ENCODE measurements at regions not wholly inside any gene's neighbourhood (a gene's known extent, or its start where the extent isn't known, plus 50 kb on each side); places are given as distances from the start of the nearest gene placed in this dataset.

DNA sequence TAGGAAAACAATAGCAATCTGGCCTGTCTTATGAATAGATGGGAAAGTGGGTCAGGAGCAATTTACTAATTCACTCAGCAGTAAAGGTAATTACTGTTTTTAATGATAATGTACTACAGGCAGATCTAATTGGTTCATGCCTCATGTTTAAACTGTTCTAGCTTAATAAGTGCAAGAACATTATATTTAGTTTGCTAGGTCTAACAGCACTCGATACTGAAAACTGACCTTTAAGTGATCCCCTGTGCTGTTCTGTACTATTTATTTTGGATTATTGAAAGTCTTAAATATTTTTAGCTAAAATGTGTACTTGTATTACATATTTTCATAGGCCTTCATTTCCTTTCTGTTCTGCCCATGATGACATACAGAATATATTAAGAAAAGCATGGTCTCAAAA is 998.0 kb upstream of the GJE1 start:
- Mint-ChIP-seq H3K9me3 (ENCODE audit: insufficient read depth) (no peaks in the 10 kb centered on the region), H3K36me3 (ENCODE audit: low read depth) (no peaks in the 10 kb centered on the region), H3K4me3 (no peak overlapping the region), H3K27me3 (ENCODE audit: low read depth) (no peaks in the 10 kb centered on the region), H3K27ac (no peak overlapping the region), H3K4me1 (ENCODE audit: low read depth) (no peaks in the 10 kb centered on the region)
- ChIA-PET POLR2A (no interaction called here), CTCF (no interaction called here)
- DNase-seq = no peak
- ATAC-seq = no peak

- DNase-seq (no peak), ATAC-seq (no peak)
- no peaks in the 10 kb centered on the region for H3K27me3 Mint-ChIP-seq (ENCODE audit: low read depth)
- ChIA-PET CTCF (no interaction called here), POLR2A (no interaction called here)
- H3K4me1 Mint-ChIP-seq (ENCODE audit: low read depth) = no peaks in the 10 kb centered on the region
- H3K27ac Mint-ChIP-seq = no peak overlapping the region
- no peaks in the 10 kb centered on the region for H3K36me3 Mint-ChIP-seq (ENCODE audit: low read depth)
- no peak overlapping the region for H3K4me3 Mint-ChIP-seq
- no peaks in the 10 kb centered on the region for H3K9me3 Mint-ChIP-seq (ENCODE audit: insufficient read depth)
These were observed 998.9 kb upstream of the GJE1 start for GRCh38 chr6:141133836-141134235.

DNA sequence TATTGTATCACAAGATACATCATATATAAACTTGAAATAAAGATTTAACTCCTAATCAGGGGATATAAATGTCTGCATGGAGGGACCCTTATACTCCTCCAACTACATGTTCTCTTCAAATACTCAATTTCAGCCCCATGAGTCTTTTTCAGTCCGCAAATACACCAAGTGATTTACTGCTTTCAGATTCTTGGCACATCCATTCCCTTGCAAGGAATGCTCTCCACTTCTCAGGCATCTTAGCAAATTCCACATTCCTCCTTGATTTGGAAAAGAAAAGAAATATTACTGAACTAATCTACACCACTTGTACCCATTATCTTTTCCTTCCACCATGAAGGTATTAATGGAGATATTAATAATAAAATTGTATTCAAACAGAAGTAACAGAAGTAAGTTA is 999.4 kb upstream of the GJE1 start:
- POLR2A ChIA-PET = no interaction called here
- Mint-ChIP-seq H3K27ac (no peak overlapping the region), H3K4me3 (no peak overlapping the region), H3K36me3 (ENCODE audit: low read depth) (no peaks in the 10 kb centered on the region), H3K9me3 (ENCODE audit: insufficient read depth) (no peaks in the 10 kb centered on the region), H3K4me1 (ENCODE audit: low read depth) (no peaks in the 10 kb centered on the region), H3K27me3 (ENCODE audit: low read depth) (no peaks in the 10 kb centered on the region)
- ATAC-seq = no peak
- CTCF ChIA-PET = no interaction called here
- DNase-seq = no peak

- ChIA-PET POLR2A (no interaction called here), CTCF (no interaction called here)
- H3K4me1 Mint-ChIP-seq (ENCODE audit: low read depth) = no peaks in the 10 kb centered on the region
- no peak for DNase-seq
- no peak overlapping the region for H3K27ac Mint-ChIP-seq
- H3K4me3 Mint-ChIP-seq = no peak overlapping the region
- no peaks in the 10 kb centered on the region for H3K27me3 Mint-ChIP-seq (ENCODE audit: low read depth)
- no peak for ATAC-seq
- H3K9me3 Mint-ChIP-seq (ENCODE audit: insufficient read depth) = no peaks in the 10 kb centered on the region
- H3K36me3 Mint-ChIP-seq (ENCODE audit: low read depth) = no peaks in the 10 kb centered on the region
These were observed 1001.1 kb upstream of the GJE1 start for GRCh38 chr6:141131616-141132015.

DNA sequence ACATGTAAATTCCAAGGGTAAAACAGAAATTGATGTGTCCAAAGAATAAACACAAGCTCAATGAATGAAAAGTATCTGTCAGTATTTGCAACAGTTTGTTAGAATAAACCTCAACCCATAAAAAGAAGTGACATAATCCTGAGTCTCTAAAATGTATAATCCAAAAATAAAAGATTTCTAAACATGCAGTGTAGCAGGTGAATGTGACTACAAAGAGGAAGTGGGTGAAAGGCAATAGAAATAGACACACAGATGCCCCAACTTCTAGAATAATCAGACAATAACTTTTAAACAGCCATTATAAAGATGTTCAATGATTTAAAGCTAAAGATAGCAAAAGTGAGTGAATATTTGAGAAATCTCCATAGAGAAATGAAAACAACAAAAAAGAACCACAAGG is 1009.2 kb upstream of the GJE1 start:
- Mint-ChIP-seq H3K4me3 (no peak overlapping the region), H3K27me3 (ENCODE audit: low read depth) (no peaks in the 10 kb centered on the region), H3K36me3 (ENCODE audit: low read depth) (no peaks in the 10 kb centered on the region), H3K27ac (no peak overlapping the region), H3K4me1 (ENCODE audit: low read depth) (no peaks in the 10 kb centered on the region), H3K9me3 (ENCODE audit: insufficient read depth) (no peaks in the 10 kb centered on the region)
- DNase-seq (no peak), ATAC-seq (no peak)
- ChIA-PET CTCF (no interaction called here), POLR2A (no interaction called here)

DNA sequence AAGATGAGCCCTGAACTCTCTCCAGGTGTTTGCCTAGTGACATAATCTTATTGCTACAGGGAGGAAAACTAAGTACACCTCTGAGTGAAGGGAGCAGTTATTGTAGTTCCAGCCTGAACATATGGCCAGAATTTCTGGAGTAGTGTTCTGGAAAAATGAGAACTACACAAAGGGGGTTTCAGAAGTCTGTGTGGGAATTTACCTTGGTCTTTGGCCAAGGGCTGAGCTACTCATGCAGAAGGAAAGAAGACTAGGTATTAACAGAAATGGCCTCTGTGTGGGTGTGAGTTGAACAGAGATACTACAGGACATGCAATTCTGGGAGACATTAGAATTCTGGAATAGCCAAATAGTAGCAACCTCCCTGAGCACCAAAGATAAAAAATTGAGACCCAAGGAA is 1009.7 kb upstream of the GJE1 start:
- Mint-ChIP-seq H3K9me3 (ENCODE audit: insufficient read depth) (no peaks in the 10 kb centered on the region), H3K4me1 (ENCODE audit: low read depth) (no peaks in the 10 kb centered on the region)
- POLR2A ChIA-PET = no interaction called here

DNA sequence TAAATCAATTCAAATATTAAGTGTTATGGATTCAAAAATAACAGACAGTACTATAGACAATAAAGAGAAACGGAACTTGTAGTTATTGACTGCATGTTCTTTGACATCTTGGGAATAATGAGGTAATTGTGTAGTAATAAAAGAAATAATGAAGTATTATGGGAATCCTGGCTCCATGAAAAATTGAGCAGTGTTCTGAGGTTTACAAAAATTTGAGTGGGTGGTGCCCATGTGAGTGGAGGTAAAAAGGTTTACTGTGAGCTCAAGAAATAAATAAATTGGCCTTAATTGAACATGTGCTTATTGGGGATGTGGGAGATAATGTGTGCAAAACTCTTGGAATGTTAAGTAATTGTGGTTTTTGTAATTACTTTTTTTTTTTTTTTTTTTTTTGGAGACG is 1013.7 kb upstream of the GJE1 start:
- POLR2A ChIA-PET = no interaction called here
- Mint-ChIP-seq H3K27ac (no peak overlapping the region), H3K4me1 (ENCODE audit: low read depth) (no peaks in the 10 kb centered on the region), H3K9me3 (ENCODE audit: insufficient read depth) (no peaks in the 10 kb centered on the region), H3K36me3 (ENCODE audit: low read depth) (no peaks in the 10 kb centered on the region), H3K27me3 (ENCODE audit: low read depth) (no peaks in the 10 kb centered on the region), H3K4me3 (no peak overlapping the region)
- ATAC-seq = no peak
- CTCF ChIA-PET = no interaction called here
- DNase-seq = no peak

More for the DNA sequence above, 1009.7 kb upstream of the GJE1 start:
- DNase-seq (no peak), ATAC-seq (no peak)
- Mint-ChIP-seq H3K4me3 (no peak overlapping the region), H3K36me3 (ENCODE audit: low read depth) (no peaks in the 10 kb centered on the region), H3K27me3 (ENCODE audit: low read depth) (no peaks in the 10 kb centered on the region), H3K27ac (no peak overlapping the region)
- CTCF ChIA-PET = no interaction called here

DNA sequence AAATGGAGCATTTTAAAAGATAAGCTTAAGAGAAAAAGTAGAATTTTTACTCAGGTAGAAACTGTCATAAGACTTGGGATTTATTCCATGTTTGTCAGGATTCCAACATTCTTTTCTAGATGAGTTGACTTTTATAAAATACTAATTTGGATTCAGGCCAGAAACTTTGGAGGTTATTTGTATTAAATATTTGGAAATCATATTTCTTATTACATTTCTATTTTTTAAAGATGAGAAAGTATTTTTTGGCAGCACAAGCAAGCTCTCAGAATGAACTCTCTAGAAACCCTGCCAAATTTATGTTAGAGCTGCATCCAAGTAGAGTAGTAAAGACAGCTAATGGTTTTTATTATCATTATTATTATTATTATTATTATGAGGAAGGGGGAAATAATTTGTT is 1014.9 kb upstream of the GJE1 start:
- no peaks in the 10 kb centered on the region for H3K27me3 Mint-ChIP-seq (ENCODE audit: low read depth)
- H3K36me3 Mint-ChIP-seq (ENCODE audit: low read depth) = no peaks in the 10 kb centered on the region
- ChIA-PET CTCF (no interaction called here), POLR2A (no interaction called here)
- no peak overlapping the region for H3K4me3 Mint-ChIP-seq
- DNase-seq (no peak), ATAC-seq (no peak)
- no peaks in the 10 kb centered on the region for H3K4me1 Mint-ChIP-seq (ENCODE audit: low read depth)
- no peaks in the 10 kb centered on the region for H3K9me3 Mint-ChIP-seq (ENCODE audit: insufficient read depth)
- no peak overlapping the region for H3K27ac Mint-ChIP-seq

DNA sequence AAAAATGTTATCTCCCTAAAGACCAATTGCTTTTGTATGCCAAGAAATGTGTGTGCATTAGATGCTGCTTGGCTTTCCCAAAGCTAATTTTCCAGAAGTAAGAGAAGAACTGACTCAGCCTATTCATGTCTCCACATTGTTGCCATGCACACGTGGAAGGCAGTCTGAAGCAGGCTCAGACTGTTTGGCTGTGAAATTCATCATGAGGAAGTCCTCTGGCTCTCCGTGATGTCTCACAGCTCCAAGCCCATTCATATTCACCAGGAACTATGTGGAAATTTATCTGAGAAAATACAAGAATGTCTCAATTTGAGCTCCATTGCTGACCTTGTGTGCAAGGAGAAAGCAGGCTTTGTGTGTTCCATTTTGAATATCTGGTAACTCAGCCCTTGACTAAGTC is 1022.2 kb upstream of the GJE1 start:
- Mint-ChIP-seq H3K4me3 (no peak overlapping the region), H3K4me1 (ENCODE audit: low read depth) (no peaks in the 10 kb centered on the region), H3K9me3 (ENCODE audit: insufficient read depth) (no peaks in the 10 kb centered on the region), H3K27me3 (ENCODE audit: low read depth) (peaks cover 2% of the 10 kb centered on the region), H3K27ac (no peak overlapping the region), H3K36me3 (ENCODE audit: low read depth) (no peaks in the 10 kb centered on the region)
- POLR2A ChIA-PET = no interaction called here
- DNase-seq = no peak
- ATAC-seq = no peak
- CTCF ChIA-PET = no interaction called here

- ChIA-PET CTCF (no interaction called here), POLR2A (interaction anchor here (0.6 kb wide), 1 partner anchor 269 kb away, joined by 5 read pairs; no protein-coding TSS in a partner anchor)
- no peaks in the 10 kb centered on the region for H3K4me1 Mint-ChIP-seq (ENCODE audit: low read depth)
- H3K36me3 Mint-ChIP-seq (ENCODE audit: low read depth) = no peaks in the 10 kb centered on the region
- peaks cover 2% of the 10 kb centered on the region for H3K27me3 Mint-ChIP-seq (ENCODE audit: low read depth)
- no peak for ATAC-seq
- no peak overlapping the region for H3K4me3 Mint-ChIP-seq
- no peaks in the 10 kb centered on the region for H3K9me3 Mint-ChIP-seq (ENCODE audit: insufficient read depth)
- H3K27ac Mint-ChIP-seq = no peak overlapping the region
- no peak for DNase-seq
These were observed 1025.0 kb upstream of the GJE1 start for GRCh38 chr6:141107591-141108160.

DNA sequence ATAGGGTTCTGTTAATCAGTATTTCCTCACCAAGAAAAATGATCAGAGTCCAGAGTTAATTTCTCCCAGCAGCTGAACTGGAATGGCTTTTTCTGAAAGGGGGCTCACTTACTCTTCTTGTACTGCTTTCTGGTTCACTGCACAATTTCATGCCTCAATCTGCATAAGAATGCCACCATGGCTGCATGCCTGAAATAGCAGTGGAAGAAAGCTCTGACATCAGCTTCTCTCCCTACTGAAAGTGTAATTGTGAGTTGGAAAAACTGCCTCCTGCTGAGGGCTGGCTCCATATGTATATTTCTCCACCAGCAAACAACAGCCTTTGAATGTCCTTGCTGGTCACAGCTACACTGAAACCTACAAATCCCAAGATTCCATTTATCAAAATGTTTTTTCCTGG is 1027.2 kb upstream of the GJE1 start:
- Mint-ChIP-seq H3K4me3 (no peak overlapping the region), H3K36me3 (ENCODE audit: low read depth) (no peaks in the 10 kb centered on the region), H3K27me3 (ENCODE audit: low read depth) (no peaks in the 10 kb centered on the region), H3K4me1 (ENCODE audit: low read depth) (no peaks in the 10 kb centered on the region), H3K9me3 (ENCODE audit: insufficient read depth) (no peaks in the 10 kb centered on the region), H3K27ac (no peak overlapping the region)
- ChIA-PET POLR2A (no interaction called here), CTCF (no interaction called here)
- DNase-seq (no peak), ATAC-seq (no peak)

DNA sequence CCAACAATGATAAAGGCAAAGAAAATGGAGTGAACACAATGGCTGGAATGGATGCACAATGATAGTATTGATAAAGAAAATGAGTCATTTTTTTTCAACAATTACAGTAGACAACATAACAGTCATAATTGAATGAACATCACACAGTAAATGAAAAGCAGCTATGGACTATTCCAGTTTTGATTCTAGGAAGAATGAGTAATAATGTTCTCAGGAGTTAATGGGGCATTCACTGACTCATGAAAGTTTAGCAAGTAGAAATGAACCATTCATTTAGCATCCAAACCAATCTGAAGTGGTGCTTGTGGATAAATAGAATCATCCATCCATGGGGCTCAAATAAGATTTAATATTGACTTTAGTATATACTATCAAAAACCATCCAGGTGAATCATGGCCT is 1029.5 kb upstream of the GJE1 start:
- CTCF ChIA-PET = no interaction called here
- ATAC-seq = no peak

DNA sequence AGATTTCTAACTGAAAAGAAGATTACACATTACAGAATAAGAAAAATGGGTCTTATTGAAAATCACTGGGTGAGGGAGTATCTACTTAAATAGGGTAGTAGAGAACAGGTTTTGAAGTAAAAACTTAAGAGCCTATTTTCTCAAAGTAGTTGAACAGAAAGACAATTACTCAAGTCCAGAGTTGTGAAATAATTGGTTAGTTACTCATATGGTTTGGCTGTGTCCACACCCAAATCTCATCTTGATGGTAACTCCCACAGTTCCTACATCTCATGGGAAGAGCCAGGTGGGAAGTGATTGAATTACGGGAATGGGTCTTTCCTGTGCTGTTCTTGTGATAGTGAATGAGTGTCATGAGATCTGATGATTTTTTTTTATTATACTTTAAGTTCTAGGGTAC is 1035.3 kb upstream of the GJE1 start:
- DNase-seq (no peak), ATAC-seq (no peak)
- no peaks in the 10 kb centered on the region for H3K36me3 Mint-ChIP-seq (ENCODE audit: low read depth)
- H3K27ac Mint-ChIP-seq = no peak overlapping the region
- CTCF ChIA-PET = no interaction called here
- H3K27me3 Mint-ChIP-seq (ENCODE audit: low read depth) = no peaks in the 10 kb centered on the region
- H3K9me3 Mint-ChIP-seq (ENCODE audit: insufficient read depth) = no peaks in the 10 kb centered on the region
- POLR2A ChIA-PET = no interaction called here
- no peaks in the 10 kb centered on the region for H3K4me1 Mint-ChIP-seq (ENCODE audit: low read depth)
- H3K4me3 Mint-ChIP-seq = no peak overlapping the region

More for the DNA sequence above, 1029.5 kb upstream of the GJE1 start:
- Mint-ChIP-seq H3K36me3 (ENCODE audit: low read depth) (no peaks in the 10 kb centered on the region), H3K4me3 (no peak overlapping the region), H3K4me1 (ENCODE audit: low read depth) (no peaks in the 10 kb centered on the region), H3K27ac (no peak overlapping the region), H3K9me3 (ENCODE audit: insufficient read depth) (no peaks in the 10 kb centered on the region), H3K27me3 (ENCODE audit: low read depth) (no peaks in the 10 kb centered on the region)
- POLR2A ChIA-PET = no interaction called here
- no peak for DNase-seq

All from activated CD8-positive, alpha-beta T cell treated with anti-CD3 and anti-CD28 coated beads, Interleukin-2, amount 10 ng/mL, durations not matched to agents 7 days and 5 days (primary cell).